ENCODE measurements at regions not wholly inside any gene's neighbourhood (a gene's known extent, or its start where the extent isn't known, plus 50 kb on each side); places are given as distances from the start of the nearest gene placed in this dataset.

DNA sequence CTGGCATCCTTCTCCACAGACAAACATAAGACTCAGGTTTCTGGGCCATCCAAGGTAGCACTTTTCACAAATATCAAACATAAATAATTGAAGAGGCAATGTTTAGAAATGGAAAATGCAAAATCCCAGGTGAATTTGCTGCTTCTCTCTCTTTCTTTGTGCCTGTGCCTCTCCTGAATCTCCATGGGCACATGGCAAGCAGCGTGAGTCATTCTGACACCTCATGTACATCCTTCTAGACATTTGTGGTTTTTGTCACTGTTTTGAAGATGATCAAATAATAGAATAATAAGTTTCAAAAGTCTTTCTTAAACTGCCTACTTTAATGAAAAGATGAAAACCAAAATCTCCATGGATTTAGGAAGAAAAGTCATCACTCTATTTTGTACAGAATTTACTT lies 60.3 kb upstream of the RAB11FIP2 start:
- DNase-seq (ENCODE audit: low spot score) = no peak

GRCh38 chr10:118106426-118106825 lies 59.7 kb upstream of the RAB11FIP2 start:
- DNase-seq (ENCODE audit: low spot score) = no peak

DNA sequence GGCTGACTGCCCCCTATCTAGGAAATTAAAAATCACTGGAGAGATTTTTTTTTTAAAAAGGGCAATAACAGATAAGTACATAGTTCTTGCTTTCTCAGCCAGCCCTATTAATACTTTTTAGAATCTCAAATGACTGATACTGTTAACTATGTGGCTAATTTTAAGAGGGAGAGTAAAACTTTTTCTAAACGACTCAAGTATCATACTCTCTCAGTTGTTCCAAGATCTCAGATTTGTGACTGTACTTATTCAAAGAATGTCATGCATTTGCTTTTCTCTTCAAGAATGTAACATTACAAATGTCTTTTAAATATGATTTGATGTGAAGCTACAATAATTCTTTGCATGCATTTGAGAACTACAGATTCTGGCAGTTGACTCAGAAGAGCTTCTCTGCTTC lies 55.4 kb upstream of the RAB11FIP2 start:
- no peak for DNase-seq (ENCODE audit: low spot score)

GRCh38 chr10:118101501-118101900 lies 54.8 kb upstream of the RAB11FIP2 start:
- no peak for DNase-seq (ENCODE audit: low spot score)

Data from pons (tissue), 1 donor.